Hepatocyte (in vitro differentiated cells): ENCODE measurements at regions not wholly inside any gene's neighbourhood (a gene's known extent, or its start where the extent isn't known, plus 50 kb on each side); places are given as distances from the start of the nearest gene placed in this dataset.
"Not testable (repeated sequence)": the region's sequence is repeated elsewhere in the genome, so short reads cannot be mapped to it uniquely, and the experiment has no call there.

Experiments
- DNase-seq: peaks from one replicate; pipeline ENCODE4 v3.0.0-alpha.2; 2016; ENCODE audit warnings: low spot score
- H2AFZ ChIP-seq: fragments of 200-600 bp; sonication (generic); 2 replicates; pipeline ENCODE4 v1.6.0; 2016; ENCODE audit warnings: antibody characterized with exemption, mild to moderate bottlenecking
- H3K27ac ChIP-seq: fragments of 200-600 bp; sonication (generic); 2 replicates; pipeline ENCODE4 v1.5.1; 2016; ENCODE audit warnings: mild to moderate bottlenecking
- H3K27me3 ChIP-seq: fragments of 200-600 bp; sonication (generic); 2 replicates; pipeline ENCODE4 v1.6.1; 2016
- H3K36me3 ChIP-seq: fragments of 200-600 bp; sonication (generic); replicated peaks from 2 replicates; pipeline ENCODE4 v1.5.1; 2016; ENCODE audit warnings: low read depth; ENCODE audit not compliant: insufficient read depth
- H3K4me1 ChIP-seq: fragments of 200-600 bp; sonication (generic); 2 replicates; pipeline ENCODE4 v1.5.1; 2016; ENCODE audit warnings: mild to moderate bottlenecking, moderate library complexity; ENCODE audit not compliant: insufficient read depth
- H3K4me2 ChIP-seq: fragments of 200-600 bp; sonication (generic); 2 replicates; pipeline ENCODE4 v1.6.0; 2016
- H3K4me3 ChIP-seq: fragments of 200-600 bp; sonication (generic); 2 replicates; pipeline ENCODE4 v1.5.1; 2016; ENCODE audit warnings: mild to moderate bottlenecking
- H3K79me2 ChIP-seq: fragments of 200-600 bp; sonication (generic); 2 replicates; pipeline ENCODE4 v1.6.0; 2017; ENCODE audit warnings: mild to moderate bottlenecking
- H3K9me2 ChIP-seq: fragments of 200-600 bp; sonication (generic); replicated peaks from 2 replicates; pipeline ENCODE4 v1.6.0; 2017; ENCODE audit warnings: mild to moderate bottlenecking; ENCODE audit not compliant: insufficient read depth
- H3K9me3 ChIP-seq: fragments of 200-600 bp; sonication (generic); 2 replicates; pipeline ENCODE4 v1.5.1; 2016; ENCODE audit warnings: low read depth, mild to moderate bottlenecking
- H4K20me1 ChIP-seq: fragments of 200-600 bp; sonication (generic); 2 replicates; pipeline ENCODE4 v1.6.0; 2016; ENCODE audit warnings: mild to moderate bottlenecking; ENCODE audit not compliant: insufficient read depth, poor library complexity, severe bottlenecking
- CTCF ChIP-seq: fragments of 200-600 bp; sonication (generic); IDR thresholded peaks from 2 replicates; pipeline ENCODE4 v1.5.1; 2016; ENCODE audit warnings: antibody characterized with exemption, mild to moderate bottlenecking; ENCODE audit not compliant: poor library complexity
- EZH2 ChIP-seq: fragments of 200-600 bp; sonication (generic); IDR thresholded peaks from 2 replicates; pipeline ENCODE4 v1.6.1; 2016; ENCODE audit warnings: antibody characterized with exemption, mild to moderate bottlenecking, borderline replicate concordance
- EZH2phosphoT487 ChIP-seq: fragments of 200-600 bp; sonication (generic); IDR thresholded peaks from one replicate; pipeline ENCODE4 v1.6.1; 2018; ENCODE audit warnings: antibody characterized with exemption, mild to moderate bottlenecking, low read depth, moderate library complexity; ENCODE audit not compliant: unreplicated experiment, severe bottlenecking
- WGBS: methylation state at CpG from one replicate; pipeline ENCODE4 v1.1.6; 2016; ENCODE audit warnings: low lambda C conversion rate; ENCODE audit errors: missing lambda C conversion rate; 5-methylcytosine and 5-hydroxymethylcytosine counted together

DNA sequence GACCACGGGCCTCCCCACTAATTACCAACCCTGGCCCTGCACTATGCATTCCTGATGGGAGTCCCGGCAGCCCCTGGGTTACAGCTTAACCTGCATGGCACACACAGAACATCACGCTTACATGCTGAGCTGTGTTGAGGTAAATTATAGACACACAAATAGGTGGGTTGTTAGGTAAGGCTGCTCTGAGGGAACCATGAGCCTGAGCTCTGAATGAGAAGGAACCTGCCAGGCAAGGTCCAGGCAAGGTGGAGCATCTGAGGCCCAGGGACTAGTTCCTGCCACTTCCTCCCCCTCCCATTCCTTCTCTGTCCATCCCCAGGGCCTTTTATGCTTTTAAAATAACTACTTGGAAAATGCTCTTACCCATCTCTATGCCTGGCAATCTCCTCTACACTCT is 82.7 kb upstream of the ESRRB start:
- Histone ChIP-seq H3K79me2 (no peaks in the 10 kb centered on the region), H4K20me1 (no peaks in the 10 kb centered on the region), H3K4me1 (peaks cover 9% of the 10 kb centered on the region), H3K9me3 (no peaks in the 10 kb centered on the region), H3K27ac (peak overlapping the region; percentile 80), H3K27me3 (no peaks in the 10 kb centered on the region), H3K9me2 (no peaks in the 10 kb centered on the region), H3K4me2 (peak overlapping the region; percentile 22), H3K36me3 (no peaks in the 10 kb centered on the region), H2AFZ (peak overlapping the region; percentile 45), H3K4me3 (no peak overlapping the region)
- TF ChIP-seq EZH2 (no peak), CTCF (no peak), EZH2phosphoT487 (no peak)
- 98% methylated on average over 3 of the region's 3 CpGs for WGBS
- no peak for DNase-seq

DNA sequence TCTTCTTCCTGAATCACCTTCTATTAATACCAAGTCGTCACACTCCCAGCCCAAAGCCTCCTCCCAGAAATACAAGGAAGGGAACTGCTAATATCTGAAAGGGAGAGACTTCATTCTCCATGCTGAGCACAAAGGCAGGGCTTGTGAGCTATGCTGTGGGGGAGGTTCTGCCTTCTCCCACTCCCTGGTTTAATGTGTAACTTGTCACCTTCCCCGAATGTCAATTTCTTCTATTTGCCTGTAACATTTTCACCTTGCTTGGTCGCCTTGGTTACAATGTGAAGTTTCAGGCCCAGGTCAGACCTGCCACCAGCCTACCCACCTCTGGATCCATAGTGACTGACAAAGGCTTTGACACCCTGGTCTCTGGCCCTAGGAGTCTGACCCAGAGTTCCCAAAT is 82.0 kb upstream of the ESRRB start:
- peak overlapping the region; percentile 80 for H3K27ac ChIP-seq
- H3K9me2 ChIP-seq = no peaks in the 10 kb centered on the region
- H3K9me3 ChIP-seq = no peaks in the 10 kb centered on the region
- peaks cover 9% of the 10 kb centered on the region for H3K4me1 ChIP-seq
- TF ChIP-seq CTCF (no peak), EZH2 (no peak), EZH2phosphoT487 (no peak)
- no peaks in the 10 kb centered on the region for H3K27me3 ChIP-seq
- H3K4me3 ChIP-seq = no peak overlapping the region
- DNase-seq = peak; percentile 61
- peak overlapping the region; percentile 45 for H2AFZ ChIP-seq
- no peaks in the 10 kb centered on the region for H3K36me3 ChIP-seq
- H3K79me2 ChIP-seq = no peaks in the 10 kb centered on the region
- H3K4me2 ChIP-seq = peak overlapping the region; percentile 22
- WGBS = 52% methylated on average over 3 of the region's 3 CpGs
- H4K20me1 ChIP-seq = no peaks in the 10 kb centered on the region

GRCh38 chr14:76294876-76295275 is 81.1 kb upstream of the ESRRB start:
- Histone ChIP-seq H4K20me1 (no peaks in the 10 kb centered on the region), H3K9me3 (no peaks in the 10 kb centered on the region), H3K36me3 (no peaks in the 10 kb centered on the region), H3K79me2 (no peaks in the 10 kb centered on the region), H3K27ac (no peak overlapping the region), H3K4me3 (no peak overlapping the region), H3K4me1 (peaks cover 9% of the 10 kb centered on the region), H2AFZ (no peak overlapping the region), H3K27me3 (no peaks in the 10 kb centered on the region), H3K9me2 (no peaks in the 10 kb centered on the region), H3K4me2 (no peak overlapping the region)
- 91% methylated on average over 3 of the region's 3 CpGs for WGBS
- TF ChIP-seq EZH2 (no peak), CTCF (no peak), EZH2phosphoT487 (no peak)
- no peak for DNase-seq

DNA sequence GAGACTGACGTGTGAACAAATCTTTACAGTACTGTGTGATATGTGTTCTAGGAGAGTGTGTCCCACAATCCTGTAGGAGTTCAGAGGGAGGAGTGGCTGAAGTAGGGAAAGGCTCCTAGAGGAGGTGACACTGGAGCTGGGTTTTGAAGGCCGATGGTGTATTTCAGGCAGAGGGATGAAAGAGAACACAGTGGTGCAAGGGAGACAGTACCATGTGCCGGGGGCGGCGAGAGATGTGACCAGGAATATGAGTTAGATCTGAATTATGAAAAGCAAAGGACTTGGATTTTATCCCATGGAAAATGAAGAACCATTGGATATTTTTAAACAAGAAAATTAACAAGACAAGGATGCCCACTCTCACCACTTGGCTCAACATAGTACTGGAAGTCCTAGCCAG is 77.0 kb upstream of the ESRRB start:
- no peaks in the 10 kb centered on the region for H3K9me3 ChIP-seq
- no peaks in the 10 kb centered on the region for H3K36me3 ChIP-seq
- no peaks in the 10 kb centered on the region for H4K20me1 ChIP-seq
- no peaks in the 10 kb centered on the region for H3K9me2 ChIP-seq
- WGBS = 94% methylated on average over 5 of the region's 5 CpGs
- no peaks in the 10 kb centered on the region for H3K27me3 ChIP-seq
- H3K4me2 ChIP-seq = no peak overlapping the region
- no peak overlapping the region for H3K27ac ChIP-seq
- H3K4me1 ChIP-seq = peaks cover 4% of the 10 kb centered on the region
- H2AFZ ChIP-seq = no peak overlapping the region
- DNase-seq = no peak
- H3K4me3 ChIP-seq = no peak overlapping the region
- H3K79me2 ChIP-seq = no peaks in the 10 kb centered on the region
- TF ChIP-seq EZH2phosphoT487 (no peak), CTCF (no peak), EZH2 (no peak)

DNA sequence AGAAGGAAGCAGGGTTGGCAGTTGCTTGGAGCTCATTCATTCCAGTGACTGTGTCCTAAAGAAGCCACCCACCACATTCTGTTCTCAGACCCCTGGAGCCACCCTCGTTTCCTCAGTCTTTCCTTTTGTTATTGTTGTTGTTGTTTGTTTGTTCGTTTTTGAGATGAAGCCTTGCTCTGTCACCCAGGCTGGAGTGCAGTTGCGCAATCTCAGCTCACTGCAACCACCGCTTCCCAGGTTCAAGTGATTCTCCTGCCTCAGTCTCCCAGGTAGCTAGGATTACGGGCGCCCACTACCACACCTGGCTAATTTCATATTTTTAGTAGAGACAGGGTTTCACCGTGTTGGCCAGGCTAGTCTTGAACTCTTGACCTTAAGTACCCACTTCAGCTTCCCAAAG is 72.7 kb upstream of the ESRRB start:
- H3K4me3 ChIP-seq, H3K36me3 ChIP-seq, DNase-seq, H3K4me2 ChIP-seq, H3K4me1 ChIP-seq, H3K27me3 ChIP-seq, H3K79me2 ChIP-seq, H3K27ac ChIP-seq, H3K9me3 ChIP-seq, H2AFZ ChIP-seq, H4K20me1 ChIP-seq, H3K9me2 ChIP-seq: not testable (repeated sequence)
- WGBS = 88% methylated on average over 7 of the region's 7 CpGs
